Stimulated activated CD4-positive, alpha-beta T cell treated with anti-CD3 and anti-CD28 coated beads, TNF-alpha, amount 100 ng/mL, for 1 hour (primary cell): ENCODE measurements at regions not wholly inside any gene's neighbourhood (a gene's known extent, or its start where the extent isn't known, plus 50 kb on each side); places are given as distances from the start of the nearest gene placed in this dataset.
"Not testable (repeated sequence)": the region's sequence is repeated elsewhere in the genome, so short reads cannot be mapped to it uniquely, and the experiment has no call there.

ENCODE experiments used
- DNase-seq, 3 donors: peaks; one replicate each; pipeline ENCODE4 v3.0.0-alpha.2; 2020; ENCODE audit warnings: low read depth in 3 of 3, low spot score in 1 of 3

DNA sequence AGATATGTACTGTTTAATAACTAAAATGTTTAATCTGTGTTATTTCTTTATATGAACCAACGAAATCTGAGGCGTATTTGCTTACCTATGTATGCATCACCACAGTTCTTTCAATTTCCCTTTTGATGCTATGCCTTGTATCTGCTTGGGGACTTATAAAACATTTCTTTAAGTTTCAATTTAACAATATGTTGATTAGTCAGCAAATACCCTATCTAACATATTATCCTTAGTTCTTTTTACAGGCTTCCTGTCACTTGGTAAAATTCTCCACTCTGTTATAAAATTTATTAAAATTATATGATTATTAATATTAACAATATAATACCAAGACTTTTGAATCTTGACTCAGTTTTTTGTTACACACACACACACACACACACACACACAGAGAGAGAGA, 174.3 kb downstream of the CPS1 start:
- no peak for DNase-seq

DNA sequence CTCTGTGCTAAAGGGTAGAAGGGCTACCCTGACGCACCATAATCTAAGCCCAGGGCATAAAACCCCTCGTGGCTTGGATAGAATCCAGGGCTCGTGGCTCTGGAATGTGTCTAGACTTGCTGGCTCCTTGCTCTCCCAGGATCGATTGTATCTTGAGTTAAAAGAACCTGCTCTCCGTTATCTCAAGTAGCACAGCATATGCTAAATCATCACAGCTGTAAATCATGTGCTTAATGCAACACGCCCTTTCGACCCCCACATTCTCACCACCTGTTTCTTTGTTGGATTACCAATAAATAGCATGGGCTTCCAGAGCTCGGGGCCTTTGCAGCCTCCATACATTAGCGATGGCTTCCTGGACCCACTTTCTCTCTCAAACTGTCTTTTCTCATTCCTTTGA, 190.4 kb downstream of the CPS1 start:
- not testable (repeated sequence) for DNase-seq

DNA sequence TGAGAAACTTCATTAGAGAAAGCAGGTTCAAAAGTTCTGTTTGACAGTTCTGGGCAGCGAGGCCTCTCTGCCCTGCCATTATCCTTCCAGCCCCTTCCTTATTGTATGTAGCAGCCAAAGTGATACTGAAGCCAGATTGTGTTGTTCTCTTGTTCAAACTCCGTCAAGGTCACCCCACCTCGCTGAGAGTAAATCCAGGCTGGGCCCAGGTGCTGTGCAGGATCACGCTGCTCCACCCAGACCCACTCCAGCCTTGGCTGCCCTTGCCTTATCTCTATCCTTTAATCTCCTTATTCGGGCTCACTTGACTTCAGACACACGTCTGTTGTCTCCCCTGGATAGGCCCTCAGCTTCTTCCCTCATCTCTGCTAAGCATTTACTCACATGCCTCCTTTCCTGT, 196.1 kb downstream of the CPS1 start:
- DNase-seq, result no peak

DNA sequence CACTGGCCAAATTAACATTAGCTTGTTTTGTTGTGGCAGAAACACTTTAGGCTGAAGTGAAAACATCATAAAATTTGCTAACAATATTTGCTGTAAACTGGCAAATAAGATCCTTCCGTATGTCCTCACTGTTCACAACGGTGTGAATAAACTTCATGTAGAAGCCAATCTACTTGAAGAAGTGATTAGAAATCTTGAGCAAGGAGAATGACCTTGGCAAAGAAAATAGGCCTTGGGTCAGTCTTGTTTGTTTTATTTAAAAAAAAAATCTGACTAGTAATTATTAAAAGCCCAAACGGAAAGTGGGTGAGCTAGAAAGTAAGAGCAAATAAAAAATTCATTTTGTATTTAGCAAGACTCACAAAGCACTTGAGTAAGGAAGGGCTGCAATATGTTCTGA, 197.0 kb downstream of the CPS1 start:
- DNase-seq, result no peak

DNA sequence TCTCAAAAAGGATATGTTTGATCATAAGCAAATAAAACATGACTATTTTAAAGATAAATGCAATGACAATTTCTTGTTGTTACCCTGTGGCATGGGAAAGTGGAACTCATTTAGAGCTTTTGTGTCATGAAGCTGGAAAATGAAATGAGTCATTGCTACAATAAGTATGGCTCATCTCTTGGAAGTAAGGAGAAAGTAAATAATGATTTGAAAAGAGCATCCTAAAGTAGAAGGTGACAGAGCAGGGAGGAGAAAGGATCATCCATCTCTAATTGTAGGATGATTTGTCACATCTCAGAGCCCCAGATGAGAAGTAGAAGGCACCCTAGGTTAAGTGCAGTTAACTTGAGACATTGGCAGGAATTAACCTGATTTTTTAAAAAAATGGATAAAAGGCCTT, 200.5 kb downstream of the CPS1 start:
- DNase-seq, result no peak

DNA sequence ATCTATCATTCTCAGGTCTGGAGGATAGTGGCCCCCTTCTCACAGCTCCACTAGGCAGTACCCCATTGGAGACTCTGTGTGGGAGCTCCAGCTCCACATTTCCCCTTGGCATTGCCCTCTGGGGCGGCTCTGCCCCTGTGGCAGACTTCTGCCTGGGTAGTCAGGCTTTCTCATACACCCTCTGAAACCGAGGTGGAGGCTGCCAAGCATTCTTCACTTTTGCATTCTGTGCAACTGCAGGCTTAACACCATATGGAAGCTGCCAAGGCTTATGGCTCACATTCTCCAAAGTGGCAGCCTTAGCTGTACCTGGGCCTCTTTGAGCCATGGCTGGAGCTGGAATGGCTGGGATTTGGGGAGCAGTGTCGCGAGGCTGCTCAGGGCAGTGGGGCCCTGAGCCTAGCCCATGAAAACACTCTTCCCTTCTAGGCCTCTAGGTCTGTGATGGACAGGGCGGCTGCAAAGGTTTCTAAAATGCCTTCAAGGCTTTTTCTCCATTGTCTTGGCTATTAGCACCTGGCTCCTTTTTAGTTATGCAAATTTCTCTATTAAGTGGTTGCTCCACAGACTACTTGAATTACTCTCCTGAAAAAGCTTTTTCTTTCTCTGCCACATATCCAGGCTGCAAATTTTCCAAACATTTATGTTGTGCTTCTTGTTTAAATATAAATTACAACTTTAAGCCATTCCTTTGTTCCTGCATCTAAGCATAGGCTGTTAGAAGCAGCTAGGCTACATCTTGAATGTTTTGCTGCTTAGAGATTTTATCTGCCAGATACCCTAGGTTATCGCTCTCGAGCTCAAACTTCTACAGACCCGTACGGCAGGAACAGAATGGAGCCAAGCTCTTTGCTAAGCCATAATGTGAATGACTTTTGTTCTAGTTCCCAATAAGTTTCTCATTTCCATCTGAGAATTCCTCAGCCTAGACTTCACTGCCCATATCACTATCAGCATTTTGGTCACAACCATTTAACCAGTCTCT, 206.5 kb downstream of the CPS1 start:
- no peak for DNase-seq

DNA sequence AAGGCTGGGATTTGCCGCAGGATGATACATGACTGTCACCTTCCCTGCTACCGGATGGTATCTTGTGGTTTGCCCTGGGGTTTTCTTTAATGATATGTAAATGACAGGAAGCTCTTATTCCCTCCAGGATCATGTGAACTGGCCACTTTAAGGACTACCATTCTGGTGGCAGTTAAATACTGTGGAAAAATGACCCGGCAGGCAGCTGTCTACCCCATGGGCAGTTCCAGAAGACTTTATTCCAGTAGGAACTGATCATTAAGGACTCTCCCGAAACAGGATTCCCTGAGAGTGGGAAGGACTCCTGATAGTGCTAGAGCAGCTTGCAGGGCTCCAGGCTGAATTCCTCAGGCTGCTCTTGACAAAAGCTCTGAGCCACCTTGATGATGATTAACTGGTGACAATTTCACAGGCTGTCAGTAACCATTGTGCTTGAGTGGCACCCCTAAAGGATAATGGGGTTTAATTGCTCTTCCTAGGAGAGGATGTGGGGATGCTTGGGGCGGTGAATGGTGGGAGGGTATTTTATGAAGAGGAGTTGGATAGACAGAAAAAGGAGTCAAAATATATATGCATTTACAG, 212.0 kb downstream of the CPS1 start:
- no peak for DNase-seq

DNA sequence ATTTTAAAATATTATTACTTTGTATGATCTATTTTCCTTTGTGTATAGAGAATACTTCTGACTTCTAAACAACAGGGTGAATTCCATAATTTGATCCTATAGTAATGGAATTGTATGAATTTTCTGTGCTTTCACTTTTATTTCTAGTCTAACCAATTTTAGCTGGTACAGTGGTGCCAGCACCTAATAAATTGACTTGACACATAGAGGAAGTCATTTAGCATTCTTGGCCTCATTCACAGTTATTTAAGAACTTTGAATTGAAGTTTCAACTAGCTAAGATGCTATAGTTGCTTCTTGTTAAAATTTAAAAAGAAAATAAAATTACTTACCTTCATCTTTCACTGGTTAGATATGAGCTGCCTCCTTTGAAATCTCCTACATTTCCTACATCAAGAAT, 220.4 kb downstream of the CPS1 start:
- no peak for DNase-seq

DNA sequence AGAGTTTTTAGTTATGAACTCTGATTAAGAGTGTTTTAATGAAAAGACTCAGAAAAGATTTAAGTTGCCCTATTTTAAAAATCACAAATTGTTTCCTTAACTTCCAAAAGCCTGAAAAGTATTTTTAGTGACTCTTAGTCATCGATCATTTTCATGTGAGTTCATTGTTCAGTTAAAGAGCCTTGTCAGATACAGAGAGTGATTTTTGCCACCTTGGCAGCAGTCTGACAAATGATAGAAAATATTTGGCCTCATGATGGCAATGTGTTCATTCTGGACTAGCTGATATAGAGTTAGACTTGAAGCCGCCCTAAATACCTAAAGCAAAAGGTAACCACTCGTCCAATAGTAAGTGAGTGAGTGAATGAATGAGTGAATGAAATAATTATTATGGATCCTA, 225.8 kb downstream of the CPS1 start:
- DNase-seq, result no peak

DNA sequence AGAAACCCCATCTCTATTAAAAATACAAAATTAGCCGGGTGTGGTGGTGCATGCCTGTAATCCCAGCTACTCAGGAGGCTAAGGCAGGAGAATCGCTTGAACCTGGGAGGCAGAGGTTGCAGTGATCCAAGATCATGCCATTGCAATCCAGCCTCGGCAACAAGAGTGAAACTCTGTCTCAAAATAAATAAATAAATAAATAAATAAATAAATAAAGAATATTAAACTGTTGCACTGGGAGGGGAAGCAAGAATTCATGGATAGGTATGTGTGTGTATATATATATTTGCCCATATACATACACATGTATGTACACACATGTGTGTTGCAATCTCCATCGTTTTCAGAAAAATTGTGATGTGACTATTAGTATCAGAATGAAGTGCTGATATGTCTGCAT, 231.4 kb downstream of the CPS1 start:
- DNase-seq, result not testable (repeated sequence)

DNA sequence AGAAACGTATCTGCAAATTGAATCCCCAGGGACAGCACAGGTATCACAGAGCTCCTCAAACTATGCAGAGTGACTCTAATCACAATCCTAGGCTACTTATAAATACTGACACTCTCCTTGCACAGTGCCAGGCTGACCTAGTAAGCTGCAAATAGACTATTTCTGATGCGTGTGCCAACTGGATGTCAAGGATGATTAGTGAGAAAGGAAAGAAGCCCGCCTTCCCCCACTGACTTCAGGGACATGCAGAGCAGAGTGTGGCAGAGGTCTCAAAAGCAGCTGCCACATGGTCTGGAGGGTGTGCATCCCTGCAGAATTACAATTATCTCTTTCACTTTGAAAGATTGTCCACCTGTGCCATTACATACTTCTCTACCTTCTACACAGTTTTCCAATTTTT, 235.6 kb downstream of the CPS1 start:
- no peak for DNase-seq

DNA sequence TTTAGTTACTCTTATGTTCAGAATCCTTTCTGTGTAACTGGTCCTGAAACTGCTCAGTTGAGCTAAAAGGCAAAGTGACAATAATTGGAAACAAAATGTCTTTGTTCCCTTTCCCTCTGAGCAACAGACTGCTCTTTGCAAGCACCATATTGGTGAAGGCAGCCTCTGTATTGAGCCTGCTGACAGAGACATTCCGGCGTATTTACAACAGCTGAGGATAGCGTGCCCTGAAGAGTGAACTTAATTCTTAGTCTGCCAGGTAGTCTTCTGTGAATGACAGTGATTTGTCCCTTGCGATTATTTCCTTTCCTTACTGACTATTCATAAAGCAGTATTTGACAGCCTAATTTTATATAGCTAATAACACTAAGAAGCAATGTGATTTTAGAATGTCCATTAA, 239.1 kb downstream of the CPS1 start:
- DNase-seq, result no peak

DNA sequence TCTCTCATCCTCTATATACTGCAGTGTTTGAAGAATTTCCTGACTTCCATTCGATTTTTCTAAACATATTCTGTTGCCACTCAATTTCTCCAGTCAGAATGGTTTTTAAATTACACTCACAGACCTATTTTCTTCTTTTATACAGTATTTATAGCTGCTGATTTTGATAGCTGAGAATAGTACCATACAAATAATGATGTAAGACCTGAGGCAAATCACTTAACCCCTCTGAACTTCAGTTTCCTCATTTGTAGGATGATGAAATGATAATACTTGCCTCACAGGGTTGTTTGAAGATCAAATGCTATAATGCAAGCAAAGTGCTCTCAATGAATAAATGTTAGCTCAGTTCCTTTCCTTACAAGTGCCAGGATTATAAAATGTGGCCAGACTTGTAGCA, 241.8 kb downstream of the CPS1 start:
- DNase-seq, result no peak

DNA sequence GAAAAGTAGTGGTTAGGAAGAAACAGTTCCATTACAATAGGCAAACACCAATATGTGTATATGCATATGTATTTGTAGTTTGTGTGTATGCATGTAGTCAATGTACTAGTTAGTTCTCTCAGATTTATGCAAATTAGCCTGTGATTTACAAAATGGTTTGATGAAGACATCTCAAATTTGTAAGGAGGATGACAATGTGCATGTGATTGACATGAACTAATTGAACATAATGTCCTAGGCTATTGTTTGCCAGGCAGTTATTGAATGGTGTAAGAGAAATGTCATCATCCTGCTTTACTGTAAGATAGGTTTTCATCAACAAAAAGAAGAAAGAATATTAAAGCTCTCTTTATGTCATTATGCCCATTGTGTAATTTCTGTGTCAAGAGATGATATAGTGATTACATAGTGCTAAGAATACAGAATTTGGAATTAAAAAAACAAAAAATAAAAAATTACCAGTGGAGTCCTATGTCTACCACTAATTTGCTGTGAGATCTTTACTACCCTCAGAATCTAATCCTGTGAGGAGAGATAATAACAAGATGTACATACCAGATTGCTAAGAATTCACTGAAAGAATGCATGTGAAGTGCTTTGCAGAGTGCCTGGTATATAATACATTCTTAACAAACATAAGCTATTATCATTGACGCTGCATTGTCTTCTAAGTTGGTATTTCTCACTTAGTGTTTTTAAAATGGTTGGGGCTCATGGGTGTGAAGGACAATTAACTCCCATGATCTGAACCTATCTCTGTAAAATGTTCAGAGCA, 258.0 kb downstream of the CPS1 start:
- DNase-seq, result no peak

DNA sequence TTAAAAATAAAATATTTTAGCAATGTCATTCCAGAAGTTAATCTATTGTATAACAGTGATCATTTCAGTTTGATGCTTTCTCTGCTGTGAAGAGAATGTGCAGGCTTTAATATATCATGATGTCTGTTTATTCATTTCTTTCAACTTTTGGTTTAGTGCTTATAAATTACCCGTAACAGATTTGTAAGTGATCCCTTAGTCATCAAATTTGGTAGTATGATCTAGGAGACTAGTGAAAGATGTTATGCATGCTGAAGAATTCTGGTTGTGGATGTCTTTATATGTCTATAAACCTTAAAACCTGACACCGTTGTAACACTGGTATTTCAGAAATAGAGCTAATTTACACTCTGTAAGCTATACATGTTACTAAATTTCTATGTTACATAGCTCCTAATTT, 260.4 kb downstream of the CPS1 start:
- DNase-seq, result no peak

DNA sequence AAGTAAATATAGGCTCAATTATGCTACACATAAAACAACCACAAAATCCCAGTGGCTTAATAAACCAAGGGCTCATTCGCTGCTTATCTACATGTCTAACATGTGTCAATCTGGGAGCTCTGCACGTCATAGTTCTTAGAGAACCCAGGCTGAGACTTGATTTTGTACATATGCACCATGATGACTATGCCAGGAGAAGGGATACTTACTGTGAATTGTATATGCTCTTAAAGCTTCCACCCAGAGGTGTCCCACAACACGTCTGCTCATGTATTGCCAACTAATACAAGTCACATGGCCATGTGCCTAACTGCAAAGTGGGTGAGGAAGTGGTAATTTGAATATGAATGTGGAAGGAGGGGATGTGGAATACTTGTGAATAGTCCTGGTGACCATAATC, 262.1 kb downstream of the CPS1 start:
- no peak for DNase-seq

DNA sequence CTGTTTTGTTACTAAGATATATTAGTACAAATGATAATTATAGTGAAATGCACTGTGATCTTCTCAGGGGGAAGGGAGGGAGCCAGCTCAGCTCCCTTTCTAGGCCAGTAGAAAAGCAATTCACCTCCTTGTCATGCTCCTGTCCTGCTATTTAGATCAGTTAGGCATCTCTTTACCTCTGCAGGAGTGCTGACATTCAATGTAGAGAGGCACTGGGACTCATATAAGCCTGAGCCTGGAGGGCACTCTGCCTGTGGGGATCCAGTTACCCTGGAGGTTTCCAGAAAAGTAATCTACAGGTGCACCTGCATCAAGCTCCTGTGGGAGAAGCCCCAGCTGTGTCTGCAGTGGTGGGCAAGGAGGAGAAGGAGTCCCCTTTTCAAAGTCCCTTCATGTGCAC, 277.0 kb downstream of the CPS1 start:
- no peak for DNase-seq

DNA sequence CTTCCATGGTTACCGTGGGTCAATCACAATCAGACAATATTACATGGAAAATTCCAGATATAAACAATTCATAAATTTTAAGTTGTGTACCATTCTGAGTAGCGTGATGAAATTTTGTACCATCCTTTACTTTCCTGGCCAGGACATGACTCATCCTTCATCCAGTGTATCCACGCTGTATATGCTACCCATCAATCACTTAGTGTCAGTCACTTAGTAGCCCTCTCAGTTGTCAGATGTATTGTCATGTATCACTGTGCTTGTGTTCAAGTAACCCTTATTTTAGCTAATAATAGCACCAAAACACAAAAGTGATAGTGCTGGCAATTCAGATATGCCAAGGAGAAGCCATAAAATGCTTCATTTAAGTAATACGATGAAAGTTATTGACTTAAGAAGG, 282.6 kb downstream of the CPS1 start:
- DNase-seq, result no peak

DNA sequence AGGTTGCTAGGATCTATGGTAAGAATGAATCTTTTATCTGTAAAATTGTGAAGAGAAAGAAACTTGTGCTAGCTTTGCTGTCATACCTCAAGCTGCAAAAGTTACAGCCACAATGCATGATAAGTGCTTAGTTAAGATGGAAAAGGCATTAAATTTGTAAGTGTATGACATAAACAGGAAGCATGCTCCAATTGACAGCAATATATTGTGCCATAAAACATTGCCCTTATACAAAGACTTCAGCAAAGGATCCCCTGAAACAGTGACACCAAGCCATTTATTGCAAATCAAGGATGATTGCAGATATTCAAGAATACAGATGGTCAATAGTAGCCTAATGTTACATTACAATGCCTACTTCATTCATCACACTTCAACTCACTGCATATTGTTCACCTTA, 283.1 kb downstream of the CPS1 start:
- DNase-seq, result no peak

DNA sequence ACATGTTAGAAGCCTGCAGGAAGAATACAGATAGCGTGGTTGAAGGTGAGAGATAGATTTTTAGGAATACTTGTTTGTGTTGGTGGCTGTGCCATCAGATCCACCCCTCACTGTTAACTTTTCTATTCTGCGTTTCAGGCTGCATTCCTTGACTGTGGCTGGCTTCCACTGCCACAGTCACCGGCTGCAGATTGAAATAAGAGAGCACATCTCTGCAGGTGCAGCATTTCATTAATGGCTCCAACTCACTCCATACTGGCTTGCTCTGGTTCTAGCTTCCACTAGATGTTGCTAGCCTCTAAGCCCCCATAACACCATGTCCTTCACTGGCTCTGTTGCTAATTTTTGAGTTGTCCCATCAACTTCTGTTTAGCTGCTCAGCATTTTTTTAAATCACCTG, 286.5 kb downstream of the CPS1 start:
- no peak for DNase-seq

DNA sequence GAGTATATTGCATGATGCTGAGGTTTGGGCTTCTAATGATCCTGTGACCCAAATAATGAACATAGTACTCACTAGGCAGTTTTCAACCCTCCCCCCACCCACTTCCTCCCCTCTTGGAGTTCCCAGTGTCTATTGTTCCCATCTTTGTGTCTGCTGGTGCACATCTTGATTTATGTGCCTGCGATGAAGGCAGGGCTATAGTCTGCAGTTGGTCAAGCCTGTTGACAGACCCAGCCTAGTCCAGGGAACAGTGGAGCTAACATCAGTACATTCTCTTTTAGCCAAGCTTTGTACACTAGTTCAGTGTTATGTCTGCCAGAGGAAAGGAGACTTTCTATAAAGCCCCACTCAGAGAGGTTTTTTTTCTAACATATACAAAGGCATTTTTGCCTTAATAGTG, 287.6 kb downstream of the CPS1 start:
- no peak for DNase-seq

DNA sequence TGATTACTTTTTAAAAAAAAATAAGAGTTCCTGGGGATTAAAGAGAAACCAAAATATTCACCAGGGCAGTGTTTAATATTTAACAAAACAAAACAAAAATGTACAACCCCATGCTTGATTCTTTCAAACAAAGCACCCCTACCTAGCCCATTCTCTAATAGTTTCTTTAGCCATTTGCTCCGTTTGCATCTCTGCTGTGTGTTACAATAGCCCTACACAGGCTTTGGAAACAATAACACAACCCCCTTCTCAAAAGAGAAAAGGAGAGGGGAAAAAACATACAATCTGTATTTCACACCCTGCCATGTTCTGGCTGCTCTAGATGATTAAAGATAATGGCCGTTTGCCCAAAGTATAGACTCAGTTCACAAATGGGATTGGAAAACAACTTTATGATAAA, 302.9 kb downstream of the CPS1 start:
- DNase-seq, result no peak
